Keratinocyte (primary cell): ENCODE measurements at regions not wholly inside any gene's neighbourhood (a gene's known extent, or its start where the extent isn't known, plus 50 kb on each side); places are given as distances from the start of the nearest gene placed in this dataset.

Experiments
- DNase-seq: peaks from one replicate; pipeline ENCODE4 v3.0.0-alpha.2; 2011; ENCODE audit warnings: low read depth, missing footprints, low spot score
- FAIRE-seq: peaks from 2 replicates; lab custom pipeline; 2011; peaks lifted over from hg19 to GRCh38; lab: Jason Lieb, UNC
- H2AFZ ChIP-seq: 2 replicates; pipeline ENCODE4 v1.6.0; 2012; ENCODE audit warnings: low read length, control low read depth, inconsistent platforms; ENCODE audit not compliant: control insufficient read depth
- H3K27ac ChIP-seq: 2 replicates; pipeline ENCODE4 v1.5.1; 2011; ENCODE audit warnings: low read length; ENCODE audit not compliant: control insufficient read depth, insufficient read depth
- H3K27me3 ChIP-seq: 3 replicates; pipeline ENCODE4 v1.6.0; 2011; ENCODE audit warnings: low read length; ENCODE audit not compliant: control insufficient read depth, insufficient read depth; ENCODE audit errors: extremely low read depth
- H3K36me3 ChIP-seq, 2 experiments: 2 replicates in 1 of 2; 3 replicates in 1 of 2; pipeline ENCODE4 v1.5.1; 2011; ENCODE audit warnings: low read length in 2 of 2, mild to moderate bottlenecking in 1 of 2; ENCODE audit not compliant: control insufficient read depth in 2 of 2, insufficient read depth in 2 of 2; ENCODE audit errors: extremely low read depth in 1 of 2
- H3K4me1 ChIP-seq: 3 replicates; pipeline ENCODE4 v1.5.1; 2011; ENCODE audit warnings: low read length; ENCODE audit not compliant: control insufficient read depth, insufficient read depth; ENCODE audit errors: extremely low read depth
- H3K4me2 ChIP-seq: 3 replicates; pipeline ENCODE4 v1.6.0; 2011; ENCODE audit warnings: low read depth, low read length; ENCODE audit not compliant: control insufficient read depth, insufficient read depth; ENCODE audit errors: extremely low read depth
- H3K4me3 ChIP-seq, 3 experiments: fragments of 200-600 bp in 1 of 3; sonication (generic) in 1 of 3; 2 replicates in 2 of 3; 3 replicates in 1 of 3; pipeline ENCODE4 v1.5.1; 2011 to 2016; ENCODE audit warnings: low read length in 3 of 3, mild to moderate bottlenecking in 3 of 3, control low read depth in 2 of 3, inconsistent platforms in 1 of 3, low read depth in 1 of 3, mixed read lengths in 1 of 3, mixed run types in 1 of 3, moderate library complexity in 1 of 3; ENCODE audit not compliant: control insufficient read depth in 2 of 3, insufficient read depth in 2 of 3; ENCODE audit errors: extremely low read depth in 1 of 3
- H3K79me2 ChIP-seq: 2 replicates; pipeline ENCODE4 v1.6.0; 2012; ENCODE audit warnings: low read length; ENCODE audit not compliant: control insufficient read depth, insufficient read depth
- H3K9ac ChIP-seq: 3 replicates; pipeline ENCODE4 v1.6.0; 2011; ENCODE audit warnings: low read length; ENCODE audit not compliant: control insufficient read depth, insufficient read depth; ENCODE audit errors: extremely low read depth
- H3K9me1 ChIP-seq: 3 replicates; pipeline ENCODE4 v1.6.0; 2011; ENCODE audit warnings: low read length; ENCODE audit not compliant: control insufficient read depth, insufficient read depth; ENCODE audit errors: extremely low read depth
- H3K9me3 ChIP-seq: 2 replicates; pipeline ENCODE4 v1.5.1; 2012; ENCODE audit warnings: low read depth, low read length; ENCODE audit not compliant: control insufficient read depth
- H4K20me1 ChIP-seq: 3 replicates; pipeline ENCODE4 v1.6.0; 2011; ENCODE audit warnings: low read length; ENCODE audit not compliant: control insufficient read depth, insufficient read depth; ENCODE audit errors: extremely low read depth
- EZH2 ChIP-seq: IDR thresholded peaks from one replicate; pipeline ENCODE4 v1.6.1; 2012; ENCODE audit warnings: inconsistent platforms, mild to moderate bottlenecking, low read length, moderate library complexity
- dilution Hi-C: fragments of 300-500 bp; cut with MboI; formaldehyde crosslinking; loops from one replicate; pipeline ENCODE4 v1.7.0; 2020; ENCODE audit warnings: low sequenced_read_pairs; ENCODE audit not compliant: extremely low pct_ligation_motif_present
- TF ChIP-seq, protein P1 (sequence below), 3 experiments: IDR thresholded peaks in 1 of 3; conservative IDR thresholded peaks in 1 of 3; optimal IDR thresholded peaks in 1 of 3; 2 replicates in 2 of 3; 3 replicates in 1 of 3; pipeline versions ENCODE3 to v1.5.1; 2011; ENCODE audit warnings: low read length in 3 of 3, mild to moderate bottlenecking in 3 of 3, moderate library complexity in 2 of 3, control low read depth in 1 of 3, inconsistent platforms in 1 of 3; ENCODE audit not compliant: insufficient read depth in 2 of 3; ENCODE audit errors: extremely low read depth in 1 of 3

- Histone ChIP-seq H3K4me2 (peak overlapping the region; percentile 82), H3K27me3 (peaks cover 2% of the 10 kb centered on the region), H3K27ac (no peak overlapping the region), H3K9me3 (no peaks in the 10 kb centered on the region), H4K20me1 (no peaks in the 10 kb centered on the region), H3K79me2 (no peaks in the 10 kb centered on the region), H2AFZ (peak overlapping the region; percentile 81), H3K9ac (peak overlapping the region; percentile 20), H3K9me1 (no peaks in the 10 kb centered on the region), H3K36me3 (no peaks in the 10 kb centered on the region), H3K4me3 (peak overlapping the region in 2 of 3 experiments; percentile 21 to 63), H3K4me1 (peaks cover 9% of the 10 kb centered on the region)
- TF ChIP-seq EZH2 = no peak
- TF ChIP-seq, protein P1, sequence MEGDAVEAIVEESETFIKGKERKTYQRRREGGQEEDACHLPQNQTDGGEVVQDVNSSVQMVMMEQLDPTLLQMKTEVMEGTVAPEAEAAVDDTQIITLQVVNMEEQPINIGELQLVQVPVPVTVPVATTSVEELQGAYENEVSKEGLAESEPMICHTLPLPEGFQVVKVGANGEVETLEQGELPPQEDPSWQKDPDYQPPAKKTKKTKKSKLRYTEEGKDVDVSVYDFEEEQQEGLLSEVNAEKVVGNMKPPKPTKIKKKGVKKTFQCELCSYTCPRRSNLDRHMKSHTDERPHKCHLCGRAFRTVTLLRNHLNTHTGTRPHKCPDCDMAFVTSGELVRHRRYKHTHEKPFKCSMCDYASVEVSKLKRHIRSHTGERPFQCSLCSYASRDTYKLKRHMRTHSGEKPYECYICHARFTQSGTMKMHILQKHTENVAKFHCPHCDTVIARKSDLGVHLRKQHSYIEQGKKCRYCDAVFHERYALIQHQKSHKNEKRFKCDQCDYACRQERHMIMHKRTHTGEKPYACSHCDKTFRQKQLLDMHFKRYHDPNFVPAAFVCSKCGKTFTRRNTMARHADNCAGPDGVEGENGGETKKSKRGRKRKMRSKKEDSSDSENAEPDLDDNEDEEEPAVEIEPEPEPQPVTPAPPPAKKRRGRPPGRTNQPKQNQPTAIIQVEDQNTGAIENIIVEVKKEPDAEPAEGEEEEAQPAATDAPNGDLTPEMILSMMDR (optimal IDR thresholded peaks at IDR 0.05 in 1 of 3, IDR thresholded peaks at IDR 0.05 in 1 of 3, conservative IDR thresholded peaks at IDR 0.05 in 1 of 3; ENCODE audit: extremely low read depth in 1 of 3, insufficient read depth in 2 of 3, low read length in 3 of 3) = peak in 2 of 3 experiments; percentile 21 to 45
- dilution Hi-C loops = no loop called here
- FAIRE-seq = peak; percentile 75
- peak; percentile 7 for DNase-seq
These were observed 55.3 kb upstream of the C7orf33 start for GRCh38 chr7:148535217-148535616.

DNA sequence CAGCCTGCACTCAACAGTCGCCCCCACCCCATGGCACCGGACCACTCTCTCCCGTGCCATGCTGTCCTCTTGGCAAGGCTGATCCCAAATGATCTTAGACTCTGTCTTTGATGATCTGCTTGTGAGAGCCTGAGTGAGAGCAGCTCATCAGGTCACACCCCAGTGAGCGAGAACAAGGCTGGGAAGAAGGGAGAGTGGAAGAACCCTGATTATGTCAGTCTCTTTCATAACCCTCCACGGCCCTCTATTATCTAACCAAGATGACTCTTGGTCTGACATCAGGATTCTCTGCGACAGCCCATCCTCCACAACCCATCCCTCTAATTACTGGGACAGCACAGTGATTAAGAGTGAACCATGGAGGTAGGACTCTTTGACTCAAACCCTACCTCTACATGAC lies 53.1 kb upstream of the C7orf33 start:
- Histone ChIP-seq H3K27me3 (peaks cover 2% of the 10 kb centered on the region), H3K4me2 (no peak overlapping the region), H3K27ac (no peak overlapping the region), H3K36me3 (no peaks in the 10 kb centered on the region), H3K4me1 (peaks cover 12% of the 10 kb centered on the region), H3K79me2 (no peaks in the 10 kb centered on the region), H3K9ac (no peak overlapping the region), H3K9me3 (no peaks in the 10 kb centered on the region), H3K4me3 (no peak overlapping the region), H2AFZ (no peak overlapping the region), H3K9me1 (no peaks in the 10 kb centered on the region), H4K20me1 (no peaks in the 10 kb centered on the region)
- FAIRE-seq (no peak), DNase-seq (no peak)
- dilution Hi-C loops = no loop called here
- TF ChIP-seq, protein P1 (optimal IDR thresholded peaks at IDR 0.05 in 1 of 3, IDR thresholded peaks at IDR 0.05 in 1 of 3, conservative IDR thresholded peaks at IDR 0.05 in 1 of 3; ENCODE audit: extremely low read depth in 1 of 3, insufficient read depth in 2 of 3, low read length in 3 of 3) = no peak
- no peak for TF ChIP-seq EZH2
